ENCODE measurements at regions not wholly inside any gene's neighbourhood (a gene's known extent, or its start where the extent isn't known, plus 50 kb on each side); places are given as distances from the start of the nearest gene placed in this dataset.
A peak's percentile ranks its signal among the peaks of the same experiment; 100 is the strongest.

GRCh38 chr11:38795027-38795426 lies 2197.0 kb upstream of the RAG2 start:
- H3K4me1 ChIP-seq = no peaks in the 10 kb centered on the region
- no peak overlapping the region for H3K9ac ChIP-seq
- no peaks in the 10 kb centered on the region for H3K27me3 ChIP-seq (ENCODE audit: control insufficient read depth, insufficient read depth, low read length)
- H3K4me3 ChIP-seq (ENCODE audit: low read depth, low read length) = no peak overlapping the region
- no peaks in the 10 kb centered on the region for H3K79me2 ChIP-seq
- H3K9me3 ChIP-seq (ENCODE audit: control insufficient read depth, low read length) = no peaks in the 10 kb centered on the region
- no peaks in the 10 kb centered on the region for H3K36me3 ChIP-seq (ENCODE audit: control insufficient read depth, insufficient read depth, low read length)
- H3K4me2 ChIP-seq (ENCODE audit: low read length) = no peak overlapping the region
- TF ChIP-seq CTCF (IDR thresholded peaks at IDR 0.05) = no peak
- no peak overlapping the region for H2AFZ ChIP-seq
- H3K27ac ChIP-seq = no peak overlapping the region

- H3K79me2 ChIP-seq = no peaks in the 10 kb centered on the region
- no peaks in the 10 kb centered on the region for H3K4me1 ChIP-seq
- no peaks in the 10 kb centered on the region for H3K36me3 ChIP-seq (ENCODE audit: control insufficient read depth, insufficient read depth, low read length)
- H3K4me2 ChIP-seq (ENCODE audit: low read length) = no peak overlapping the region
- H3K27me3 ChIP-seq (ENCODE audit: control insufficient read depth, insufficient read depth, low read length) = no peaks in the 10 kb centered on the region
- H2AFZ ChIP-seq = no peak overlapping the region
- H3K4me3 ChIP-seq (ENCODE audit: low read depth, low read length) = no peak overlapping the region
- H3K9me3 ChIP-seq (ENCODE audit: control insufficient read depth, low read length) = no peaks in the 10 kb centered on the region
- H3K27ac ChIP-seq = no peak overlapping the region
- peak; percentile 56 for TF ChIP-seq CTCF (IDR thresholded peaks at IDR 0.05)
- no peak overlapping the region for H3K9ac ChIP-seq
These were observed 2193.4 kb upstream of the RAG2 start for GRCh38 chr11:38791346-38791961.

GRCh38 chr11:38788561-38788960 lies 2190.5 kb upstream of the RAG2 start:
- Histone ChIP-seq H2AFZ (no peak overlapping the region), H3K4me1 (no peaks in the 10 kb centered on the region), H3K79me2 (no peaks in the 10 kb centered on the region), H3K27me3 (ENCODE audit: control insufficient read depth, insufficient read depth, low read length) (no peaks in the 10 kb centered on the region), H3K9me3 (ENCODE audit: control insufficient read depth, low read length) (no peaks in the 10 kb centered on the region), H3K36me3 (ENCODE audit: control insufficient read depth, insufficient read depth, low read length) (no peaks in the 10 kb centered on the region), H3K27ac (no peak overlapping the region), H3K9ac (no peak overlapping the region), H3K4me2 (ENCODE audit: low read length) (no peak overlapping the region), H3K4me3 (ENCODE audit: low read depth, low read length) (no peak overlapping the region)
- no peak for TF ChIP-seq CTCF (IDR thresholded peaks at IDR 0.05)

- H3K9ac ChIP-seq = no peak overlapping the region
- no peaks in the 10 kb centered on the region for H3K36me3 ChIP-seq (ENCODE audit: control insufficient read depth, insufficient read depth, low read length)
- TF ChIP-seq CTCF (IDR thresholded peaks at IDR 0.05) = no peak
- no peak overlapping the region for H3K27ac ChIP-seq
- no peak overlapping the region for H3K4me3 ChIP-seq (ENCODE audit: low read depth, low read length)
- no peaks in the 10 kb centered on the region for H3K9me3 ChIP-seq (ENCODE audit: control insufficient read depth, low read length)
- H3K27me3 ChIP-seq (ENCODE audit: control insufficient read depth, insufficient read depth, low read length) = no peaks in the 10 kb centered on the region
- no peaks in the 10 kb centered on the region for H3K79me2 ChIP-seq
- no peak overlapping the region for H2AFZ ChIP-seq
- no peak overlapping the region for H3K4me2 ChIP-seq (ENCODE audit: low read length)
- no peaks in the 10 kb centered on the region for H3K4me1 ChIP-seq
These were observed 2186.1 kb upstream of the RAG2 start for GRCh38 chr11:38784164-38784563.

- Histone ChIP-seq H3K27me3 (ENCODE audit: control insufficient read depth, insufficient read depth, low read length) (no peaks in the 10 kb centered on the region), H3K4me1 (no peaks in the 10 kb centered on the region), H3K9me3 (ENCODE audit: control insufficient read depth, low read length) (no peaks in the 10 kb centered on the region), H2AFZ (no peak overlapping the region), H3K27ac (no peak overlapping the region), H3K36me3 (ENCODE audit: control insufficient read depth, insufficient read depth, low read length) (no peaks in the 10 kb centered on the region), H3K9ac (no peak overlapping the region), H3K4me2 (ENCODE audit: low read length) (no peak overlapping the region), H3K4me3 (ENCODE audit: low read depth, low read length) (no peak overlapping the region), H3K79me2 (no peaks in the 10 kb centered on the region)
- no peak for TF ChIP-seq CTCF (IDR thresholded peaks at IDR 0.05)
These were observed 2168.8 kb upstream of the RAG2 start for GRCh38 chr11:38766796-38767195.
